ENCODE measurements at regions not wholly inside any gene's neighbourhood (a gene's known extent, or its start where the extent isn't known, plus 50 kb on each side); places are given as distances from the start of the nearest gene placed in this dataset.

DNA sequence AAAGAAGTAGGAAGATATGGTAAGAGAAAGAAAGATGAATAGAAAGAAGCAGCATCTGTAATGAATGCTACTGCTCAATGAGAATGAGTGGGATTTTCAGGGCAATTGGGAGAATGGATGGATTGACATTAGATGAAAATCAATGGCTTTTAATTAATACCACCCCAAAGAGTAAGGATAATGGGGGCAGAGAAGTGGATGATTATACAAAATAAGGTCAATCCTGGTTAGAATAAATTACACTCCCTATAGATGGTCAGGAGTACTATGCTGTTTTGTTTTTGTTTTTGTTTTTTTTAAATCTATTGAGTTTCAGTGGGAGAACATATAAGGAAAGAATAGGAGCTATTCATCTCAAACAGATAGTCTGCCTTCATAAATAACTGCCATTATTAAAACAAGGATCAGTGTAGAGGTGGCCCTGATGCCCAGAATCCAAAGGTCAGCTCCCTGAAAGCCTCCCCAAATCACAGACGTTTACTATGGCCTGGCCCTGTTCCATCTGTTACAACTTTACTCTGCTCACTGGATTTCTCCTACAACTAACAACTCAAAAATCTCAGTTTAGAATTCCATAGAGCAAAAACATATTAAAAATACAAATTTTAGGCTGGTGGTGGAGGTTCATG is 535.4 kb upstream of the NRSN1 start:
- DNase-seq, result no peak

DNA sequence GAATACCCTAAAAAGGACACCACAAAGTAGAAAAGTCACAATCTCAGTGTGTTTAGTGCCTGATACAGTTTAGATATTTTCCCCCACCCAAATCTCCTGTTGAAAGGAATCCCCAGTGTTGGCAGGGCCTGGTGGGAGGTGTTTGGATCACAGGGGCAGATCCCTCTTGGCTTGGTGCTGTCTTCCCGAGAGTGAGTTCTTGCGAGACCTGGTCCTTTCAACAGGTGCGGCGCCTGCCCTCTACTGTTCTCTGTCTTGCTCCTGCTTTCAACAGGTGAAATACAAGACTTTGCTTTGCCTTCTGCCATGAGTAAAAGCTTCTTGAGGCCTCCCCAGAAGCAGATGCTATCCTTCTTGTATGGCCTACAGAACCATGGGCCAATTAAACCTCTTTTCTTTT is 534.3 kb upstream of the NRSN1 start:
- DNase-seq, result no peak

- no peak for DNase-seq
These were observed 525.9 kb upstream of the NRSN1 start for GRCh38 chr6:23600118-23600517.

DNA sequence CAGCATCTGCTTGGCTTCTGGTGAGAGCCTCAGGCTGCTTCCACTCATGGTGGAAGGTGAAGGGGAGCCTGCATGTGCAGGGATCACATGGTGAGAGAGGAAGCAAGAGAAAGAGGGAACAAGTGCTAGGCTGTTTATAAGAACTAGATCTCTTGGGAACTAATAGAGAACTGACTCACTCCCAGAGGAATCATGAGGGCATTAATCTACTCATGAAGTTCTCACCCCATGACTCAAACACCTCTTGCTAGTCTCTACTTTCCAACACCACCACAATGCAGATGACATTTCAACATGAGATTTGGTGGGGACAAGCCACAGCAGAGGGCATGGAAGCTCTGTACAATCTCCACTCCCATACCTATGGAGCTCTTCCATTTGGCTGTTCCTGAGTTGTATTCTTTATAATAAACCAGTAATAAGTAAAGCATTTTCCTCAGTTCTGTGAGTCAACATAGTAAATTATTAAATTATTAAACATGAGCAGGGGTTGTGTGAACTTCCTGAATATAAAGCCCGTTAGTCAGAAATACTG is 524.1 kb upstream of the NRSN1 start:
- no peak for DNase-seq

- peak; percentile 15 for DNase-seq
These were observed 517.0 kb upstream of the NRSN1 start for GRCh38 chr6:23608931-23609435.

DNA sequence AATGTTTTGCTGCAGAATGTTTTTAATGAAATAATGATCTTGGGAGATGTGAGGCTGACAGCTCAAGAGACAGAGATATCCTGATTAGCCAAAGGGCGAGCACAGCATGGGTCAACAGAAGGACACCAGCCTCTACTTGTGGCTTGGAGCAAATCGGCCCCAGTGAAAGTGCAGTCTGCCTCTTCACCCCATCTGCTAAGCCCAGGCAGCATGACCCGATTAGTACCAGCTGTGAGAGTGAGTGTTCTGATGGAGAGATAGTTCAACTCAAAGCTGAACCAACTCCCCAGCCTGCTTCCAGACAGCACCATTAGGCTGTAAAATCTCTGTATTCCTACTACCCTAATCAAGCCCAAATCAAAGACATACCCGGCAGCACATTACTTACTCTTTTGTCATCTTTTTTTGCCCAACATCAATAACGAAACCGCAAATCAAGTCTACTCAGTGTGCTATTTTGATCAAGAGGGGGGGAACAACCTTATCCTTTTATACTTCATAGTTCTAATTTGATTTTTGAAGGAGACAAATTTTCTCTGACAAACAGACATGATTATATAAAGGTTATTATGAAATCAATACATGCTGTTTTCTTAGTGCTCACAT is 514.1 kb upstream of the NRSN1 start:
- no peak for DNase-seq

GRCh38 chr6:23618366-23618765 is 507.6 kb upstream of the NRSN1 start:
- DNase-seq, result no peak

GRCh38 chr6:23620911-23621401 is 505.1 kb upstream of the NRSN1 start:
- peak; percentile 6 for DNase-seq

DNA sequence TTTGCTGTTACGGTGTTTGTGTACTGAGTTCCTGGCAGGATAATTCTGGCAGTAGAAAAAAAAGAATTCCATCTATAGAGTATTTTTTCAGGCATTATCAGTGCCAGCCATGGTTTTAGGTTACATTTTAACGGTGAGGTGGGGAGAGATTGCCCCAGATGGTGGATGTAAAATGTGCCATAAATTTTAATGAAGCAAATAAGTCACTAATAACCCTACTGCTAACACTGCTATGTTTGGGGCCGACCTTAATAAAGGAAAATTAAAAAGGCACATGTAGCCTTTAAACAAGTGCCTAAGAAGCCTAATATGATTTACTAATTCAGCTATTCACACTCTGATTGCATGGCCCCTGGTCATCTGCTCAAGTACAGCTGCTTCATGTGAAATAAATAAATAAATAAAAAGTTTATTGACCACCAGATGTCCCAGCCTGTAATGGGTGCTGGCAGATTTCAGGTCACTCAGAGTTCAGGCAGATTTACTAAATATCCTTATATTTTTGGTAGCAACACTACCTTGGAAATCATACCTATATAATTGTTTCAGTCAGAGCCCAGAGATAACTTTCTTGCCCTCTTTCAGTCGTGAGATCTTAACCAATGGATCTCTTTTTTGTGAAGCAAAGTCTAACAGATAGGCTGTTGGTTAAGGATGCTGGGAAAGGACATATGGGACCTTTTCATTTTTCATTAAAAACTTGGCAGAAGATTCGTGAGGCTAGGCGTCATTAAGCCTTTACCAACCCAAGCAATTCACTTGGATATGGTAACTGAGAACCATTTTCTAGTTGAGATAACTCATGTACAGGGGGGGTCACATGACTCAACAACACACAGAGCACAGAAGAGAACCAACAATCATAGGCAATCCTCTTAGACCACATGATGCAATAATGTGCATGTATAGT is 495.0 kb upstream of the NRSN1 start:
- DNase-seq, result no peak

GRCh38 chr6:23633996-23634395 is 492.0 kb upstream of the NRSN1 start:
- DNase-seq, result no peak

DNA sequence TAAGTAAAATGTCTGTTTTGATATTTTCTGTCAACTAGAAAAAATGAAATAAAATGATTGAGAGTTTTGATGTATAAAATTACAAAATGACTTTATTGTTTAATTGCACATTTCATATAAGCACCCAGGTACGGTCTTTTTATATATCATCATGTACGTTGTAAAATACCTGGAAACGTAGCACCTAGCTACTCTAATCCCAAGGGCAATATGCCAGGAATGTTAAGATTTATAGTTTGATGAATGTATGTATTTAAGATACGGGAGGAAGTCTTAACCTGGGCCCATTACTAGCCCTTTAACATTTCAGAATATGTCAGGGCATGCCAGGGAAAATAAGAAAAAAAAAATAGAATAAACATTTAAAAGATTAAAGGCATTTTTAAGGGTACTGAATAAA is 490.9 kb upstream of the NRSN1 start:
- no peak for DNase-seq

- no peak for DNase-seq
These were observed 488.7 kb upstream of the NRSN1 start for GRCh38 chr6:23637296-23637695.

DNA sequence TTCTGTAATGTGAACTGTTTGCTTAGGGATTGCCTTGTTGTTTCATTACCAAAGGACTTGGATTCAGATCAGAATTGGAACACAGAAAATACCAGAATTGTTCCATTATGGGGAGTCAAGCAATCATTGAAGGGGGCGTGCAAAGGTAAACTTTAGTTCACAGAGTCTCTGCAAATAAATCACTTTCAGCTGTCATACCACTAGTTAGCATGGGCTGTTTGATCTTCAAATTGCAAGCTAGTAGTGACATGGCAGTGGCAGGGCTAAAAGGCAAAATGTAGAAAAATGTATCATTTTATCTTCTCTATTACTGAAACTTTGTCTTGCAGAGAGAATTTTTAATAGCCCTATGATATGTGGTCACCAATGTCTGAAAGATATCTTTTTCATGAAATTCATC is 483.2 kb upstream of the NRSN1 start:
- DNase-seq, result no peak

DNA sequence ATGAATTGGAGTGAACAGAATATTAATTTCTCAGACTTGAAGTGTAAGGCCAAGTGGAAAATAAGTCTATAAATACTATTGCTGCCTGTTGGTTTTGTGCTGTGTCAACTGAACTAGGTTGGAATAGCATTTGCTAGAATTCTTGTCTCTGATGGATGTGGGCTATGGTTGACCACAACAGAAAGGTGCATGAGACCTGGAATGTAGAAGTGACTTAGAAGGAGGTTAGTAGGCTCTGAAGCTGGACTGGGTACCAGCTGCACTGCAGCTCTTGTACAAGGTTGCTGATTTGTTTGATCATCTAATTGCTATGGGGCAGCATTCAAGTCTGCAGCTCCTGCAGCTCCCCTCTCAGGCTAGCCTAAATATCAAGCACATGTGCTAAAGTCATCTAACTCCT is 479.0 kb upstream of the NRSN1 start:
- DNase-seq, result no peak

DNA sequence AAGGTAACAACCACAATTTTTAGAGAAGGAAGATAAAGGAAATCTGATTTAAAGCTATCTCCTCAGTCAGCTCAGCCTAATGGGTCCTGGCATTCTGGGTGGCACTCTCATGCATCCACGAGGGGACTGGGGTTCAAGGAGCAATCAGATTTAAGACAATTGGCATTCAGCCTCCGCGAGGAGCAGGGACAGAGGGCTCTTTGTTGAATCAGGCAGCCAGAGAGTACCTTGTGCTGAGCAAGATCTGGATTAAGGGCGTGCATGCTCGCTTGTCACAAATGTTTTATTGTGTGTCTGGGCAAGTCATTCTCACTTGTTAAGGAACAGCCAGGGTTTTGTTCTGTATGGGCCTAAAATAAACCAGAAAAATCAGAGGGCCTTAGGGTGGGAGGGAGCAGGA is 475.3 kb upstream of the NRSN1 start:
- peak; percentile 27 for DNase-seq

DNA sequence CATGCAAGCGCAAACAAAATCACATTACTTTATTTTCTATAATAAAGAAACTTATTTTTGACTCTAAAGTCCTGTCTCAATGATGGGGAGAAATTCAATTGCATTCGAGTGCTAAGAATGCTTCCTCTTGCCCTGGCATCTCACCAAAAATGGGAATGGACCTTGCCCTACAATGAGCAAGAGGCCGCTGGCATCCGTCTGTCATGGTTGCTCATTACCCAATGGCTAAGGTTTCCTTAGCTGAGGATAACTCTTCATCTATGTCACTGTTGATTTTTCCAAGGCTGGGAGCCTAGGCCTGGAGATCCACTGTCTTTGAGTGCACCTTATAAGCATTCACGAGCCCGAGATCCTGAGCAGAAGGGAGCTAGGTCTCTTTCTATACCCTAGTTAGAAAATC is 471.3 kb upstream of the NRSN1 start:
- no peak for DNase-seq

GRCh38 chr6:23655525-23655924 is 470.5 kb upstream of the NRSN1 start:
- peak; percentile 85 for DNase-seq

DNA sequence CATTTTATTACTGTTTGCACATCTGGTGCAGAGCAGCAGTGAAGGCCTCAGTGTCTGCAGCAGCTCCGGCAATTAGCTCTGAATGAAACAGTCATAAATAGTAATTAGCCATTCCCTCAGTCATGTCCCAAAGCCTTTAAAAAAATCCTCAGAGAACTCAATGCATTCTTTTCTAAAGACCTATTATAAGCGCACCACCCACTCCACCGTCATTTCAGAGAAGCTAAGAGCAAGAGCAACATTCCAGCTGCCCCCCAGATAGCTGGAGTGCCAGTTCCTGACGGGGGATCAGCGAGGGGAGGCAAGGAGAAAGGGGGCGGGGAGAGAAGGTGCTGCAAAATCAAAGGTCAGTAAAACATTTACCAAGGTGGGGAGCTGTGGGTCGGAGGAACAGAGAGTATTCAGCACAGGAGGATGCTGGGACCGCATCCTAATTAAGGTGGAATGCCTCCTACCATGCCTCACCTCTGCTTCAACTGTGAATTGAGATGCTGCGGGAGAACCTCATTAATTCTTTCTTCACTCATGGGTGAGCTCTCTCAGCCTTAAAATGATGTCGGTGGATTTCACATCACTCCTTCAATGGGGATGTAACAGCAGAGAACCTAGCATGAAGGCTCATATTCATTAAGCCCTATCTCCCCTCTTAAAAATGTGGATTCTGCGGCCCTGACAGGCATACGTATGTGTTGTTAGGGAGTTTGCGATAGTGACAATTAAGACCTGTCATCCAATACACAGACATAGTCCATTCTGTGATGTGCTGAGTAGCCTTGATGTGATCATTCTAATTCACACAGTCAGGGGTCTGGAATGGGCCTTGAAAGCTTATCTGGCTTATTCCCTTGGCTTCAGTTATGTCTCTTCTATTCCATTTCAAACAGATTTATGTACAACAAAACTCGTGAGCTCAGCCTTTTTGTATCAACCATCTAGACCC is 469.5 kb upstream of the NRSN1 start:
- peak; percentile 57 for DNase-seq

GRCh38 chr6:23659125-23659524 is 466.9 kb upstream of the NRSN1 start:
- peak; percentile 24 for DNase-seq

GRCh38 chr6:23661549-23661948 is 464.5 kb upstream of the NRSN1 start:
- DNase-seq, result no peak

DNA sequence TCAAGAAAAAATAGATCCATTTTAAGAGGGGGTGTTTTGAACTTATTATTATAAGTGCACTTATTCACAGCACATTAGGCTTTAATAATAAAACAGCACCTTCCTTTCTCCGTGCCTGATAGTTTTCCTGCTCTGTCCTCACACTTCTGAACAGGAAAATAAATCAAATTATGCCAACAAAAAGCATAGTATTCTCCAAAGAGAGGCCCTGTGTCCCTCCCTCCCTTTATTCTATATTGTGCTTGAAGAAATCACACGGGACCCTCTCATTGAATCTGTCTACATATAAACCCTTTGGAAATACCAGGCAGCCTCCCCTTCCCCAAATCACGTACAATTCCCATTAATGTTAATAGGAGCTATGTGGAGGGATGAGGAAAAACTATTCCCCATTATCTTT is 462.9 kb upstream of the NRSN1 start:
- no peak for DNase-seq

- DNase-seq, result no peak
These were observed 462.4 kb upstream of the NRSN1 start for GRCh38 chr6:23663652-23664051.
